Astrocyte (in vitro differentiated cells and primary cell): ENCODE measurements at regions not wholly inside any gene's neighbourhood (a gene's known extent, or its start where the extent isn't known, plus 50 kb on each side); places are given as distances from the start of the nearest gene placed in this dataset.
"Not testable (repeated sequence)": the region's sequence is repeated elsewhere in the genome, so short reads cannot be mapped to it uniquely, and the experiment has no call there.

Experiments used
- DNase-seq: peaks from one replicate; pipeline ENCODE4 v3.0.0-alpha.2; 2010; ENCODE audit warnings: low read depth
- FAIRE-seq: peaks from 2 replicates; lab custom pipeline; 2011; peaks lifted over from hg19 to GRCh38; lab: Jason Lieb, UNC
- H2AFZ ChIP-seq: 2 replicates; pipeline ENCODE4 v1.6.0; 2012; ENCODE audit warnings: low read depth, low read length, inconsistent platforms
- H3K27ac ChIP-seq: 2 replicates; pipeline ENCODE4 v1.5.1; 2011; ENCODE audit warnings: low read depth, low read length, inconsistent platforms
- H3K27me3 ChIP-seq: 2 replicates; pipeline ENCODE4 v1.6.0; 2011; ENCODE audit warnings: low read length, inconsistent platforms; ENCODE audit not compliant: insufficient read depth
- H3K36me3 ChIP-seq: 2 replicates; pipeline ENCODE4 v1.5.1; 2011; ENCODE audit warnings: low read length, inconsistent platforms; ENCODE audit not compliant: insufficient read depth
- H3K4me1 ChIP-seq: 2 replicates; pipeline ENCODE4 v1.5.1; 2011; ENCODE audit warnings: low read length, inconsistent platforms; ENCODE audit not compliant: insufficient read depth
- H3K4me2 ChIP-seq: 2 replicates; pipeline ENCODE4 v1.6.0; 2012; ENCODE audit warnings: low read length, inconsistent platforms
- H3K4me3 ChIP-seq: 2 replicates; pipeline ENCODE4 v1.5.1; 2011; ENCODE audit warnings: low read depth, mild to moderate bottlenecking, low read length, inconsistent platforms; ENCODE audit not compliant: insufficient read depth
- H3K79me2 ChIP-seq: 2 replicates; pipeline ENCODE4 v1.6.0; 2012; ENCODE audit warnings: mild to moderate bottlenecking, low read length, inconsistent platforms; ENCODE audit not compliant: insufficient read depth
- H3K9ac ChIP-seq: 2 replicates; pipeline ENCODE4 v1.6.0; 2012; ENCODE audit warnings: mild to moderate bottlenecking, low read length, inconsistent platforms
- H3K9me3 ChIP-seq: 2 replicates; pipeline ENCODE4 v1.5.1; 2012; ENCODE audit warnings: low read depth, mild to moderate bottlenecking, low read length, inconsistent platforms; ENCODE audit not compliant: insufficient read depth
- H4K20me1 ChIP-seq: 2 replicates; pipeline ENCODE4 v1.6.0; 2012; ENCODE audit warnings: low read length, inconsistent platforms; ENCODE audit not compliant: insufficient read depth
- H3K27ac Mint-ChIP-seq: one replicate; pipeline ENCODE4 v1.8.0; 2021; ENCODE audit warnings: mild to moderate bottlenecking, mixed read lengths; ENCODE audit not compliant: unreplicated experiment
- H3K27me3 Mint-ChIP-seq: one replicate; pipeline ENCODE4 v1.8.0; 2021; ENCODE audit warnings: low read depth, mixed read lengths; ENCODE audit not compliant: unreplicated experiment
- H3K36me3 Mint-ChIP-seq: one replicate; pipeline ENCODE4 v1.8.0; 2021; ENCODE audit warnings: low read depth, mixed read lengths; ENCODE audit not compliant: unreplicated experiment
- H3K4me1 Mint-ChIP-seq: one replicate; pipeline ENCODE4 v1.8.0; 2021; ENCODE audit warnings: low read depth, mixed read lengths; ENCODE audit not compliant: unreplicated experiment
- H3K4me3 Mint-ChIP-seq: one replicate; pipeline ENCODE4 v1.8.0; 2021; ENCODE audit warnings: mild to moderate bottlenecking, moderate library complexity, mixed read lengths; ENCODE audit not compliant: unreplicated experiment
- H3K9me3 Mint-ChIP-seq: one replicate; pipeline ENCODE4 v1.8.0; 2021; ENCODE audit warnings: mild to moderate bottlenecking, mixed read lengths; ENCODE audit not compliant: unreplicated experiment
- EZH2 ChIP-seq: IDR thresholded peaks from 2 replicates; pipeline ENCODE4 v1.6.1; 2012; ENCODE audit warnings: mild to moderate bottlenecking, low read length, inconsistent platforms; ENCODE audit not compliant: insufficient read depth
- TF ChIP-seq, protein P1 (sequence below): IDR thresholded peaks from 2 replicates; pipeline ENCODE4 v1.5.1; 2011; ENCODE audit warnings: low read depth, mild to moderate bottlenecking, inconsistent platforms, low read length, moderate library complexity; ENCODE audit not compliant: insufficient read depth

- H3K4me3 ChIP-seq: no peak overlapping the region
- Mint-ChIP-seq H3K27ac (no peak overlapping the region), H3K36me3 (no peaks in the 10 kb centered on the region), H3K4me3 (no peak overlapping the region), H3K9me3 (peaks cover 2% of the 10 kb centered on the region), H3K27me3 (no peaks in the 10 kb centered on the region), H3K4me1 (no peaks in the 10 kb centered on the region)
- H3K36me3 ChIP-seq: no peaks in the 10 kb centered on the region
- H3K79me2 ChIP-seq: no peaks in the 10 kb centered on the region
- no peak overlapping the region for H3K4me2 ChIP-seq
- no peaks in the 10 kb centered on the region for H3K4me1 ChIP-seq
- DNase-seq (no peak), FAIRE-seq (no peak)
- H2AFZ ChIP-seq: no peak overlapping the region
- H3K9me3 ChIP-seq: no peaks in the 10 kb centered on the region
- H3K9ac ChIP-seq: no peak overlapping the region
- TF ChIP-seq, protein P1, sequence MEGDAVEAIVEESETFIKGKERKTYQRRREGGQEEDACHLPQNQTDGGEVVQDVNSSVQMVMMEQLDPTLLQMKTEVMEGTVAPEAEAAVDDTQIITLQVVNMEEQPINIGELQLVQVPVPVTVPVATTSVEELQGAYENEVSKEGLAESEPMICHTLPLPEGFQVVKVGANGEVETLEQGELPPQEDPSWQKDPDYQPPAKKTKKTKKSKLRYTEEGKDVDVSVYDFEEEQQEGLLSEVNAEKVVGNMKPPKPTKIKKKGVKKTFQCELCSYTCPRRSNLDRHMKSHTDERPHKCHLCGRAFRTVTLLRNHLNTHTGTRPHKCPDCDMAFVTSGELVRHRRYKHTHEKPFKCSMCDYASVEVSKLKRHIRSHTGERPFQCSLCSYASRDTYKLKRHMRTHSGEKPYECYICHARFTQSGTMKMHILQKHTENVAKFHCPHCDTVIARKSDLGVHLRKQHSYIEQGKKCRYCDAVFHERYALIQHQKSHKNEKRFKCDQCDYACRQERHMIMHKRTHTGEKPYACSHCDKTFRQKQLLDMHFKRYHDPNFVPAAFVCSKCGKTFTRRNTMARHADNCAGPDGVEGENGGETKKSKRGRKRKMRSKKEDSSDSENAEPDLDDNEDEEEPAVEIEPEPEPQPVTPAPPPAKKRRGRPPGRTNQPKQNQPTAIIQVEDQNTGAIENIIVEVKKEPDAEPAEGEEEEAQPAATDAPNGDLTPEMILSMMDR: no peak
- TF ChIP-seq EZH2: no peak
- H4K20me1 ChIP-seq: no peaks in the 10 kb centered on the region
- no peak overlapping the region for H3K27ac ChIP-seq
- no peaks in the 10 kb centered on the region for H3K27me3 ChIP-seq
Measured at GRCh38 chr17:70437656-70438055, 268.3 kb downstream of the KCNJ2 start.

GRCh38 chr17:70446446-70446845 lies 277.1 kb downstream of the KCNJ2 start:
- FAIRE-seq (no peak), DNase-seq (no peak)
- Mint-ChIP-seq H3K4me3 (no peak overlapping the region), H3K4me1 (no peaks in the 10 kb centered on the region), H3K9me3 (no peaks in the 10 kb centered on the region), H3K36me3 (no peaks in the 10 kb centered on the region), H3K27me3 (no peaks in the 10 kb centered on the region), H3K27ac (no peak overlapping the region)
- Histone ChIP-seq H3K27me3 (no peaks in the 10 kb centered on the region), H4K20me1 (no peaks in the 10 kb centered on the region), H3K9me3 (no peaks in the 10 kb centered on the region), H3K27ac (no peak overlapping the region), H2AFZ (no peak overlapping the region), H3K4me3 (no peak overlapping the region), H3K4me1 (no peaks in the 10 kb centered on the region), H3K4me2 (no peak overlapping the region), H3K79me2 (no peaks in the 10 kb centered on the region), H3K9ac (no peak overlapping the region), H3K36me3 (no peaks in the 10 kb centered on the region)
- TF ChIP-seq, protein P1: no peak
- no peak for TF ChIP-seq EZH2

GRCh38 chr17:70447588-70447987 lies 278.3 kb downstream of the KCNJ2 start:
- FAIRE-seq: no peak
- H3K4me1 Mint-ChIP-seq: no peaks in the 10 kb centered on the region
- H3K27ac Mint-ChIP-seq: no peak overlapping the region

GRCh38 chr17:70453075-70453474 lies 283.7 kb downstream of the KCNJ2 start:
- H3K36me3 ChIP-seq, H3K9ac ChIP-seq, H3K4me3 Mint-ChIP-seq, H3K27me3 Mint-ChIP-seq, H3K79me2 ChIP-seq, H3K27me3 ChIP-seq, H3K9me3 ChIP-seq, H3K9me3 Mint-ChIP-seq, H4K20me1 ChIP-seq, H3K27ac Mint-ChIP-seq, H3K36me3 Mint-ChIP-seq, H3K4me3 ChIP-seq, H3K27ac ChIP-seq, H3K4me1 ChIP-seq, H2AFZ ChIP-seq, FAIRE-seq, DNase-seq, H3K4me1 Mint-ChIP-seq, H3K4me2 ChIP-seq: not testable (repeated sequence)

More at GRCh38 chr17:70447588-70447987, 278.3 kb downstream of the KCNJ2 start:
- DNase-seq: no peak
- Histone ChIP-seq H3K4me2 (no peak overlapping the region), H3K9ac (no peak overlapping the region), H3K36me3 (no peaks in the 10 kb centered on the region), H3K9me3 (no peaks in the 10 kb centered on the region), H3K27me3 (no peaks in the 10 kb centered on the region), H2AFZ (no peak overlapping the region), H4K20me1 (no peaks in the 10 kb centered on the region), H3K79me2 (no peaks in the 10 kb centered on the region), H3K4me1 (no peaks in the 10 kb centered on the region), H3K27ac (no peak overlapping the region), H3K4me3 (no peak overlapping the region)
- TF ChIP-seq, protein P1: no peak
- no peak for TF ChIP-seq EZH2
- no peak overlapping the region for H3K4me3 Mint-ChIP-seq
- no peaks in the 10 kb centered on the region for H3K9me3 Mint-ChIP-seq
- H3K36me3 Mint-ChIP-seq: no peaks in the 10 kb centered on the region
- no peaks in the 10 kb centered on the region for H3K27me3 Mint-ChIP-seq
